Omental fat pad (tissue), 3 donors: ENCODE measurements at regions not wholly inside any gene's neighbourhood (a gene's known extent, or its start where the extent isn't known, plus 50 kb on each side); places are given as distances from the start of the nearest gene placed in this dataset.

Source experiments
- ATAC-seq: fragments of 150-250 bp; one replicate; pipeline ENCODE4 v1.9.1; 2016; ENCODE audit warnings: mild to moderate bottlenecking, moderate library complexity; ENCODE audit not compliant: low FRiP score
- DNase-seq: peaks from one replicate; pipeline ENCODE4 v3.0.0-alpha.2; 2019; ENCODE audit warnings: low spot score
- CTCF ChIP-seq, 3 donors: fragments of 450-650 bp; IDR thresholded peaks; one replicate each; pipeline ENCODE4 v1.5.1; 2016 to 2017; ENCODE audit warnings: antibody characterized with exemption in 3 of 3, mild to moderate bottlenecking in 3 of 3, moderate library complexity in 2 of 3

- DNase-seq (no peak), ATAC-seq (no peak)
- TF ChIP-seq CTCF (IDR thresholded peaks at IDR 0.05), result no peak
Observed at GRCh38 chr10:35716776-35717175, 74.7 kb upstream of the FZD8 start.

- ATAC-seq (no peak), DNase-seq (no peak)
- no peak for TF ChIP-seq CTCF (IDR thresholded peaks at IDR 0.05)
Observed at GRCh38 chr10:35712486-35712885, 70.4 kb upstream of the FZD8 start.

- DNase-seq, result no peak
- no peak for TF ChIP-seq CTCF (IDR thresholded peaks at IDR 0.05)
- ATAC-seq, result no peak
Observed at GRCh38 chr10:35711615-35712411, 69.7 kb upstream of the FZD8 start.

- no peak for DNase-seq
- TF ChIP-seq CTCF (IDR thresholded peaks at IDR 0.05), result no peak
- no peak for ATAC-seq
Observed at GRCh38 chr10:35707642-35708425, 65.7 kb upstream of the FZD8 start.

GRCh38 chr10:35706959-35707358 is 64.9 kb upstream of the FZD8 start:
- DNase-seq (no peak), ATAC-seq (no peak)
- no peak for TF ChIP-seq CTCF (IDR thresholded peaks at IDR 0.05)

GRCh38 chr10:35705671-35706070 is 63.6 kb upstream of the FZD8 start:
- ATAC-seq, result no peak
- DNase-seq, result no peak
- no peak for TF ChIP-seq CTCF (IDR thresholded peaks at IDR 0.05)
